OCI-LY7 (cell line): ENCODE measurements at regions not wholly inside any gene's neighbourhood (a gene's known extent, or its start where the extent isn't known, plus 50 kb on each side); places are given as distances from the start of the nearest gene placed in this dataset.

ENCODE experiments used
- BruUV-seq: library from RNA; stranded (reverse); fragments of 400-500 nt; replicated peaks from 2 replicates; lab custom pipeline; 2021; lab: Mats Ljungman, UMichigan
- CTCF ChIA-PET: fragments of 300-600 bp; sonication (Branson Sonifier 250); formaldehyde crosslinking; loops from one replicate; lab custom pipeline; 2022; ENCODE audit warnings: antibody characterized with exemption; ENCODE audit not compliant: unreplicated experiment; lab: Charles Lee
- POLR2A ChIA-PET: fragments of 300-600 bp; sonication (Branson Sonifier 250); formaldehyde crosslinking; loops from one replicate; lab custom pipeline; 2022; ENCODE audit warnings: antibody characterized with exemption; lab: Charles Lee
- DNase-seq: peaks from one replicate; pipeline ENCODE4 v3.0.0-alpha.2; 2015; ENCODE audit warnings: low spot score
- H2AFZ ChIP-seq: fragments of 200-600 bp; sonication (generic), shearing (Covaris generic); 2 replicates; pipeline ENCODE4 v1.6.1; 2014; ENCODE audit warnings: mild to moderate bottlenecking, antibody characterized with exemption, low read length, moderate library complexity
- H3K27ac ChIP-seq: fragments of 200-600 bp; sonication (generic); 2 replicates; pipeline ENCODE4 v1.5.1; 2014; ENCODE audit warnings: mixed run types, low read depth, mild to moderate bottlenecking, moderate library complexity, low read length, inconsistent platforms; ENCODE audit not compliant: poor library complexity, severe bottlenecking
- H3K36me3 ChIP-seq: fragments of 200-600 bp; sonication (generic); 2 replicates; pipeline ENCODE4 v1.6.1; 2014; ENCODE audit warnings: mild to moderate bottlenecking, antibody characterized with exemption, low read length, moderate library complexity, mixed read lengths; ENCODE audit not compliant: insufficient read depth
- H3K4me1 ChIP-seq: fragments of 200-600 bp; sonication (generic); 2 replicates; pipeline ENCODE4 v1.5.1; 2014; ENCODE audit warnings: mild to moderate bottlenecking, low read length; ENCODE audit not compliant: insufficient read depth, poor library complexity, severe bottlenecking
- H3K4me2 ChIP-seq: fragments of 200-600 bp; sonication (generic); 2 replicates; pipeline ENCODE4 v1.6.1; 2014; ENCODE audit warnings: mild to moderate bottlenecking, low read length
- H3K4me3 ChIP-seq: fragments of 200-600 bp; sonication (generic); 2 replicates; pipeline ENCODE4 v1.5.1; 2014; ENCODE audit warnings: mild to moderate bottlenecking, low read depth, low read length; ENCODE audit not compliant: poor library complexity, severe bottlenecking
- H3K79me2 ChIP-seq: fragments of 200-600 bp; sonication (generic); 2 replicates; pipeline ENCODE4 v1.6.1; 2016; ENCODE audit warnings: low read depth, mild to moderate bottlenecking, low read length, moderate library complexity, mixed read lengths; ENCODE audit not compliant: insufficient read depth
- H3K9me2 ChIP-seq: fragments of 200-600 bp; sonication (generic); 2 replicates; pipeline ENCODE4 v1.6.1; 2016; ENCODE audit warnings: mild to moderate bottlenecking, low read length, mixed read lengths; ENCODE audit not compliant: insufficient read depth
- H3K9me3 ChIP-seq: fragments of 200-600 bp; sonication (generic); 2 replicates; pipeline ENCODE4 v1.6.1; 2014; ENCODE audit warnings: mild to moderate bottlenecking, mixed run types, low read length, mixed read lengths
- H4K20me1 ChIP-seq: fragments of 200-600 bp; sonication (generic); 2 replicates; pipeline ENCODE4 v1.6.1; 2014; ENCODE audit warnings: mild to moderate bottlenecking, antibody characterized with exemption, low read length, moderate library complexity, mixed read lengths; ENCODE audit not compliant: insufficient read depth
- CTCF ChIP-seq: fragments of 200-600 bp; sonication (generic); conservative IDR thresholded peaks from 2 replicates; pipeline ENCODE4 v1.5.1; 2014; ENCODE audit warnings: mild to moderate bottlenecking, antibody characterized with exemption, low read length, moderate library complexity, mixed read lengths
- EZH2phosphoT487 ChIP-seq: fragments of 200-600 bp; sonication (generic); IDR thresholded peaks from 2 replicates; pipeline ENCODE4 v1.6.1; 2018; ENCODE audit warnings: low read depth, borderline replicate concordance, mild to moderate bottlenecking, mixed run types, antibody characterized with exemption, low read length, moderate library complexity, mixed read lengths
- intact Hi-C: fragments of 100-400 bp; cut with micrococcal nuclease; formaldehyde crosslinking; loops from one replicate; pipeline ENCODE4 v1.10.0; 2022; ENCODE audit not compliant: unreplicated experiment

GRCh38 chr7:81560708-81561107 lies 209.1 kb downstream of the HGF start:
- Histone ChIP-seq H3K4me3 (no peak overlapping the region), H3K4me1 (no peaks in the 10 kb centered on the region), H3K79me2 (no peaks in the 10 kb centered on the region), H3K4me2 (no peak overlapping the region), H3K9me3 (no peaks in the 10 kb centered on the region), H3K36me3 (no peaks in the 10 kb centered on the region), H3K27ac (no peak overlapping the region), H4K20me1 (no peaks in the 10 kb centered on the region), H2AFZ (no peak overlapping the region), H3K9me2 (no peaks in the 10 kb centered on the region)
- CTCF ChIA-PET: no interaction called here
- TF ChIP-seq CTCF (no peak), EZH2phosphoT487 (no peak)
- BruUV-seq: no TSS peak
- no peak for DNase-seq
- POLR2A ChIA-PET: no interaction called here
- intact Hi-C loops: no loop called here

- BruUV-seq: no TSS peak
- POLR2A ChIA-PET: no interaction called here
- CTCF ChIA-PET: no interaction called here
Measured at GRCh38 chr7:81549484-81550016, 220.3 kb downstream of the HGF start.

More at GRCh38 chr7:81549484-81550016, 220.3 kb downstream of the HGF start:
- Histone ChIP-seq H3K9me2 (no peaks in the 10 kb centered on the region), H3K36me3 (no peaks in the 10 kb centered on the region), H3K79me2 (no peaks in the 10 kb centered on the region), H4K20me1 (no peaks in the 10 kb centered on the region), H3K4me3 (no peak overlapping the region), H3K4me1 (no peaks in the 10 kb centered on the region), H3K4me2 (no peak overlapping the region), H2AFZ (no peak overlapping the region), H3K9me3 (no peaks in the 10 kb centered on the region), H3K27ac (no peak overlapping the region)
- DNase-seq: no peak
- intact Hi-C loops: no loop called here
- TF ChIP-seq EZH2phosphoT487 (no peak), CTCF (no peak)
